ENCODE measurements at regions not wholly inside any gene's neighbourhood (a gene's known extent, or its start where the extent isn't known, plus 50 kb on each side); places are given as distances from the start of the nearest gene placed in this dataset.

DNA sequence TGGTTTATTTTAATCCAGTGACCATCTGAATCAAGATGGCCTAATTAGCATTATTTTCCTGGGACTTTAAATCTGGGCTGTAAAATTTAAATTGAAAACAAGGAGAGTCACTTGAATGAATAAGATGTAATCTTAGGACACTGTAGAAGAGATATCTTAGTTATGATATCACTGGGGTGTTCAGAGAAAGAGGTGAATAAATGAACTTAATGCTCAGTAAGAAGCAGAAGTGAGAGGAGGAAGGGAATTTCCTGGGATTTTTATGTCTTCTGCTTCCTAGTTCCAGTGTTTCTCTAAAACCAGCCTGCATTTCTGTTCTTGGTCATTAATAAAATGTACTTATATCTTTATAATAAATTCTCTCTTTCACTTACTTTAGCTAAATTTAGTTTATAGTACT, 136.8 kb upstream of the PTPRK start:
- TF ChIP-seq, protein P1, sequence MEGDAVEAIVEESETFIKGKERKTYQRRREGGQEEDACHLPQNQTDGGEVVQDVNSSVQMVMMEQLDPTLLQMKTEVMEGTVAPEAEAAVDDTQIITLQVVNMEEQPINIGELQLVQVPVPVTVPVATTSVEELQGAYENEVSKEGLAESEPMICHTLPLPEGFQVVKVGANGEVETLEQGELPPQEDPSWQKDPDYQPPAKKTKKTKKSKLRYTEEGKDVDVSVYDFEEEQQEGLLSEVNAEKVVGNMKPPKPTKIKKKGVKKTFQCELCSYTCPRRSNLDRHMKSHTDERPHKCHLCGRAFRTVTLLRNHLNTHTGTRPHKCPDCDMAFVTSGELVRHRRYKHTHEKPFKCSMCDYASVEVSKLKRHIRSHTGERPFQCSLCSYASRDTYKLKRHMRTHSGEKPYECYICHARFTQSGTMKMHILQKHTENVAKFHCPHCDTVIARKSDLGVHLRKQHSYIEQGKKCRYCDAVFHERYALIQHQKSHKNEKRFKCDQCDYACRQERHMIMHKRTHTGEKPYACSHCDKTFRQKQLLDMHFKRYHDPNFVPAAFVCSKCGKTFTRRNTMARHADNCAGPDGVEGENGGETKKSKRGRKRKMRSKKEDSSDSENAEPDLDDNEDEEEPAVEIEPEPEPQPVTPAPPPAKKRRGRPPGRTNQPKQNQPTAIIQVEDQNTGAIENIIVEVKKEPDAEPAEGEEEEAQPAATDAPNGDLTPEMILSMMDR (conservative IDR thresholded peaks at IDR 0.05; ENCODE audit: low read depth, low read length), result no peak
- TF ChIP-seq EZH2 (IDR thresholded peaks at IDR 0.05; ENCODE audit: borderline replicate concordance, low read depth, low read length, poor library complexity, severe bottlenecking), result no peak

All from A673 (cell line).